WTC11 (cell line): ENCODE measurements at regions not wholly inside any gene's neighbourhood (a gene's known extent, or its start where the extent isn't known, plus 50 kb on each side); places are given as distances from the start of the nearest gene placed in this dataset.

Experiments
- ATAC-seq: fragments of 200-7000 bp; cut with Tn5 transposase; 2 replicates; pipeline ENCODE4 v1.10.0; 2021; ENCODE audit warnings: mild to moderate bottlenecking, moderate library complexity
- CTCF ChIA-PET: fragments of 300-600 bp; sonication (Branson Sonifier 250); formaldehyde crosslinking; loops from one replicate; lab custom pipeline; 2021; ENCODE audit warnings: antibody characterized with exemption; lab: Charles Lee
- POLR2A ChIA-PET: fragments of 350-600 bp; sonication (Branson Sonifier 250); formaldehyde crosslinking; loops from one replicate; lab custom pipeline; 2021; ENCODE audit warnings: antibody characterized with exemption; lab: Charles Lee
- DNase-seq: peaks from one replicate; pipeline ENCODE4 v3.0.0; 2021; ENCODE audit warnings: low spot score
- H3K27ac Mint-ChIP-seq: 2 replicates; pipeline ENCODE4 v1.8.0; 2021; ENCODE audit warnings: mixed read lengths
- H3K27me3 Mint-ChIP-seq: 2 replicates; pipeline ENCODE4 v1.8.0; 2021; ENCODE audit warnings: low read depth, mild to moderate bottlenecking, moderate library complexity, mixed read lengths
- H3K36me3 Mint-ChIP-seq: 2 replicates; pipeline ENCODE4 v1.8.0; 2021; ENCODE audit warnings: mixed read lengths
- H3K4me1 Mint-ChIP-seq: 2 replicates; pipeline ENCODE4 v1.8.0; 2022; ENCODE audit warnings: mixed read lengths
- H3K4me3 Mint-ChIP-seq: 2 replicates; pipeline ENCODE4 v1.8.0; 2021; ENCODE audit warnings: mild to moderate bottlenecking, moderate library complexity, mixed read lengths
- H3K9me3 Mint-ChIP-seq: 2 replicates; pipeline ENCODE4 v1.8.0; 2021; ENCODE audit warnings: mixed read lengths
- ATF1 ChIP-seq: sonication (generic); formaldehyde crosslinking; IDR thresholded peaks from 2 replicates; pipeline ENCODE4 v1.8.1; 2023; ENCODE audit warnings: mild to moderate bottlenecking, moderate library complexity, missing genetic modification reagents
- ETV6 ChIP-seq: sonication (generic); formaldehyde crosslinking; IDR thresholded peaks from 2 replicates; pipeline ENCODE4 v1.8.1; 2022; ENCODE audit warnings: mild to moderate bottlenecking, missing genetic modification reagents
- FOXJ3 ChIP-seq: sonication (generic); formaldehyde crosslinking; IDR thresholded peaks from 2 replicates; pipeline ENCODE4 v1.9.0; 2021; ENCODE audit warnings: missing genetic modification reagents, mild to moderate bottlenecking, borderline replicate concordance
- IRF2 ChIP-seq: sonication (generic); formaldehyde crosslinking; IDR thresholded peaks from 2 replicates; pipeline ENCODE4 v1.8.0; 2022; ENCODE audit warnings: low read depth, missing genetic modification reagents, borderline replicate concordance
- NFYB ChIP-seq: sonication (generic); formaldehyde crosslinking; conservative IDR thresholded peaks from 2 replicates; pipeline ENCODE4 v1.8.0; 2022; ENCODE audit warnings: low read depth, missing genetic modification reagents
- NR1H2 ChIP-seq: sonication (generic); formaldehyde crosslinking; IDR thresholded peaks from 2 replicates; pipeline ENCODE4 v1.9.0; 2021; ENCODE audit warnings: mild to moderate bottlenecking, moderate library complexity, missing genetic modification reagents
- OVOL2 ChIP-seq: fragments of 250-450 bp; sonication (Bioruptor Pico); IDR thresholded peaks from 2 replicates; pipeline ENCODE4 v1.9.0; 2021; ENCODE audit warnings: mild to moderate bottlenecking, borderline replicate concordance
- SOX15 ChIP-seq: fragments of 250-450 bp; sonication (Bioruptor Pico); IDR thresholded peaks from 2 replicates; pipeline ENCODE4 v1.9.0; 2021; ENCODE audit warnings: mild to moderate bottlenecking
- ZNF138 ChIP-seq: sonication (generic); formaldehyde crosslinking; conservative IDR thresholded peaks from 2 replicates; pipeline ENCODE4 v1.8.1; 2022; ENCODE audit warnings: mild to moderate bottlenecking, moderate library complexity, missing genetic modification reagents
- TF ChIP-seq, protein P1 (sequence below): fragments of 250-450 bp; sonication (Bioruptor Pico); IDR thresholded peaks from 2 replicates; pipeline ENCODE4 v1.9.0; 2021; ENCODE audit warnings: mild to moderate bottlenecking, borderline replicate concordance
- TF ChIP-seq, protein P2 (sequence below): fragments of 250-450 bp; sonication (Bioruptor Pico); IDR thresholded peaks from 2 replicates; pipeline ENCODE4 v1.8.0; 2021; ENCODE audit warnings: mild to moderate bottlenecking
- TF ChIP-seq, protein P3 (sequence below): fragments of 250-450 bp; sonication (Bioruptor Pico); IDR thresholded peaks from 2 replicates; pipeline ENCODE4 v1.9.0; 2021; ENCODE audit warnings: moderate library complexity, mild to moderate bottlenecking, inconsistent platforms, borderline replicate concordance
- TF ChIP-seq, protein P4 (sequence below): sonication (generic); formaldehyde crosslinking; IDR thresholded peaks from 2 replicates; pipeline ENCODE4 v1.8.1; 2023; ENCODE audit warnings: mild to moderate bottlenecking, missing genetic modification reagents, borderline replicate concordance
- TF ChIP-seq, protein P5 (sequence below): sonication (generic); formaldehyde crosslinking; IDR thresholded peaks from 2 replicates; pipeline ENCODE4 v1.8.1; 2022; ENCODE audit warnings: mild to moderate bottlenecking, moderate library complexity, missing genetic modification reagents
- TF ChIP-seq, protein P6 (sequence below): sonication (generic); formaldehyde crosslinking; IDR thresholded peaks from 2 replicates; pipeline ENCODE4 v1.8.1; 2022; ENCODE audit warnings: missing genetic modification reagents, borderline replicate concordance

DNA sequence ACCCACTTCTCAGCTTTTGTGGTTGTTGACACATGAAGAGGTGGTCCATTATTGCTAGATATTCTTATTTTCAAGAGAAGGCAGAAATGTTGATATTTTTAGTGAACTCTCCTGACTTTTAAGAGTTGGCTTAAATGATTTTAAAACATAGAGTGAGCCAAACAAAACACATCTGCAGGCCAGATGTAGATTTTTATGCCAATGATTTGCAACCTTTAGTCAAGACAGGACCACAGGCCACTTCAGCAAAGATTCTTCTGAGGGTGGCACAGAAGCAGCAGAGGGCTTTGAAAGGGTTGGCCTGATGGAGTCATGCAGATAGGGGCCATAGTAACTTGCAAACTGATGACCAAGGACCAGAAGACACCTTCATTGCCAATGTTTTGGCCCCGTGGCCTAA is 276.5 kb upstream of the P2RY1 start (continued):
- TF ChIP-seq, protein P1, sequence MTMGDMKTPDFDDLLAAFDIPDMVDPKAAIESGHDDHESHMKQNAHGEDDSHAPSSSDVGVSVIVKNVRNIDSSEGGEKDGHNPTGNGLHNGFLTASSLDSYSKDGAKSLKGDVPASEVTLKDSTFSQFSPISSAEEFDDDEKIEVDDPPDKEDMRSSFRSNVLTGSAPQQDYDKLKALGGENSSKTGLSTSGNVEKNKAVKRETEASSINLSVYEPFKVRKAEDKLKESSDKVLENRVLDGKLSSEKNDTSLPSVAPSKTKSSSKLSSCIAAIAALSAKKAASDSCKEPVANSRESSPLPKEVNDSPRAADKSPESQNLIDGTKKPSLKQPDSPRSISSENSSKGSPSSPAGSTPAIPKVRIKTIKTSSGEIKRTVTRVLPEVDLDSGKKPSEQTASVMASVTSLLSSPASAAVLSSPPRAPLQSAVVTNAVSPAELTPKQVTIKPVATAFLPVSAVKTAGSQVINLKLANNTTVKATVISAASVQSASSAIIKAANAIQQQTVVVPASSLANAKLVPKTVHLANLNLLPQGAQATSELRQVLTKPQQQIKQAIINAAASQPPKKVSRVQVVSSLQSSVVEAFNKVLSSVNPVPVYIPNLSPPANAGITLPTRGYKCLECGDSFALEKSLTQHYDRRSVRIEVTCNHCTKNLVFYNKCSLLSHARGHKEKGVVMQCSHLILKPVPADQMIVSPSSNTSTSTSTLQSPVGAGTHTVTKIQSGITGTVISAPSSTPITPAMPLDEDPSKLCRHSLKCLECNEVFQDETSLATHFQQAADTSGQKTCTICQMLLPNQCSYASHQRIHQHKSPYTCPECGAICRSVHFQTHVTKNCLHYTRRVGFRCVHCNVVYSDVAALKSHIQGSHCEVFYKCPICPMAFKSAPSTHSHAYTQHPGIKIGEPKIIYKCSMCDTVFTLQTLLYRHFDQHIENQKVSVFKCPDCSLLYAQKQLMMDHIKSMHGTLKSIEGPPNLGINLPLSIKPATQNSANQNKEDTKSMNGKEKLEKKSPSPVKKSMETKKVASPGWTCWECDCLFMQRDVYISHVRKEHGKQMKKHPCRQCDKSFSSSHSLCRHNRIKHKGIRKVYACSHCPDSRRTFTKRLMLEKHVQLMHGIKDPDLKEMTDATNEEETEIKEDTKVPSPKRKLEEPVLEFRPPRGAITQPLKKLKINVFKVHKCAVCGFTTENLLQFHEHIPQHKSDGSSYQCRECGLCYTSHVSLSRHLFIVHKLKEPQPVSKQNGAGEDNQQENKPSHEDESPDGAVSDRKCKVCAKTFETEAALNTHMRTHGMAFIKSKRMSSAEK (CRISPR knock-in tag): no peak
- TF ChIP-seq, protein P2, sequence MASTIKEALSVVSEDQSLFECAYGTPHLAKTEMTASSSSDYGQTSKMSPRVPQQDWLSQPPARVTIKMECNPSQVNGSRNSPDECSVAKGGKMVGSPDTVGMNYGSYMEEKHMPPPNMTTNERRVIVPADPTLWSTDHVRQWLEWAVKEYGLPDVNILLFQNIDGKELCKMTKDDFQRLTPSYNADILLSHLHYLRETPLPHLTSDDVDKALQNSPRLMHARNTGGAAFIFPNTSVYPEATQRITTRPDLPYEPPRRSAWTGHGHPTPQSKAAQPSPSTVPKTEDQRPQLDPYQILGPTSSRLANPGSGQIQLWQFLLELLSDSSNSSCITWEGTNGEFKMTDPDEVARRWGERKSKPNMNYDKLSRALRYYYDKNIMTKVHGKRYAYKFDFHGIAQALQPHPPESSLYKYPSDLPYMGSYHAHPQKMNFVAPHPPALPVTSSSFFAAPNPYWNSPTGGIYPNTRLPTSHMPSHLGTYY (CRISPR knock-in tag): no peak
- TF ChIP-seq, protein P3, sequence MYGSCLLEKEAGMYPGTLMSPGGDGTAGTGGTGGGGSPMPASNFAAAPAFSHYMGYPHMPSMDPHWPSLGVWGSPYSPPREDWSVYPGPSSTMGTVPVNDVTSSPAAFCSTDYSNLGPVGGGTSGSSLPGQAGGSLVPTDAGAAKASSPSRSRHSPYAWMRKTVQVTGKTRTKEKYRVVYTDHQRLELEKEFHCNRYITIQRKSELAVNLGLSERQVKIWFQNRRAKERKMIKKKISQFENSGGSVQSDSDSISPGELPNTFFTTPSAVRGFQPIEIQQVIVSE: no peak
- no peak for TF ChIP-seq FOXJ3 (CRISPR knock-in tag)
- TF ChIP-seq, all 79 proteins: peak for 0

DNA sequence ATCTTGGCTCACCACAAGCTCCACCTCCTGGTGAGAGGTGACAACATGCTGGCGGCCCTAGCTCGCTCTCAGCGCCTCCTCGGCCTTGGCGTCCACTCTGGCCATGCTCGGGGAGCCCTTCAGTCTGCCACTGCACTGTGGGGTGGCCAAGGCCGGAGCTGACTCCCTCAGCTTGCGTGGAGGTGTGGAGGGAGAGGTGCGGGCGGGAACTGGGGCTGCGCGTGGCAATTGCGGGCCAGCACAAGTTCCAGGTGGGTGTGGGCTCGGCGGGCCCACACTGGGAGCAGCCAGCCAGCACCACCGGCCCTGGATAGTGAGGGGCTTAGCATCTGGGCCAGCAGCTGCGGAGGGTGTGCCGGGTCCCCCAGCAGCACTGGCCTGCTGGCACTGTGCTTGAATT is 275.7 kb upstream of the P2RY1 start:
- H3K27ac Mint-ChIP-seq: no peak overlapping the region
- ChIA-PET CTCF (no interaction called here), POLR2A (no interaction called here)
- H3K27me3 Mint-ChIP-seq: no peaks in the 10 kb centered on the region
- H3K4me3 Mint-ChIP-seq: no peak overlapping the region
- H3K36me3 Mint-ChIP-seq: 0 out of 2 replicates have a peak, but pooled peaks cover 6% of the 10 kb centered on the region
- no peak for TF ChIP-seq SOX15 (CRISPR knock-in tag)
- TF ChIP-seq NFYB (CRISPR knock-in tag): no peak
- ATAC-seq (no peak), DNase-seq (no peak)
- peaks cover 23% of the 10 kb centered on the region for H3K9me3 Mint-ChIP-seq
- no peaks in the 10 kb centered on the region for H3K4me1 Mint-ChIP-seq

DNA sequence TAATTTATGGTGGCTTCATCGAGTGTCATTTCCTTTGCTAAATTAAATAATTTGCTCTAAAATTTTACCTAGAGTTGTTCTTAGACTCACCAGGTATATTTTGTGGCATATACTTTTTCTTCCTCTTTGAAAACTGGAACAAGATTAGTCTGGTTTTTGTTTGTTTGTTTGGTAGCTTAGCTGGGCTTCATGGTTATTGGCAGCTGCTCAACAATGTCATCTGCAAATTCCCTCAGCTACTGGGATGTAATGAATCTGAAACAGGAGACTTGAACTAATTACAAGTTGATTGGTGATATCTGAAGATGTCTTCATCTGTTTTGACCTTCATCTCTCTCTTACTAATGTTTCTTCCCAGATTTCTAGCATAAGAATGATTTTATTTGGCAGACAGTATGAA is 270.5 kb upstream of the P2RY1 start:
- no peak for ATAC-seq
- Mint-ChIP-seq H3K27ac (no peak overlapping the region), H3K4me3 (no peak overlapping the region)
- TF ChIP-seq, protein P1 (CRISPR knock-in tag): no peak
- TF ChIP-seq OVOL2 (no peak), ATF1 (no peak), IRF2 (CRISPR knock-in tag) (no peak), FOXJ3 (CRISPR knock-in tag) (no peak), NR1H2 (no peak), ETV6 (CRISPR knock-in tag) (no peak), SOX15 (CRISPR knock-in tag) (no peak), ZNF138 (no peak)
- TF ChIP-seq, protein P4, sequence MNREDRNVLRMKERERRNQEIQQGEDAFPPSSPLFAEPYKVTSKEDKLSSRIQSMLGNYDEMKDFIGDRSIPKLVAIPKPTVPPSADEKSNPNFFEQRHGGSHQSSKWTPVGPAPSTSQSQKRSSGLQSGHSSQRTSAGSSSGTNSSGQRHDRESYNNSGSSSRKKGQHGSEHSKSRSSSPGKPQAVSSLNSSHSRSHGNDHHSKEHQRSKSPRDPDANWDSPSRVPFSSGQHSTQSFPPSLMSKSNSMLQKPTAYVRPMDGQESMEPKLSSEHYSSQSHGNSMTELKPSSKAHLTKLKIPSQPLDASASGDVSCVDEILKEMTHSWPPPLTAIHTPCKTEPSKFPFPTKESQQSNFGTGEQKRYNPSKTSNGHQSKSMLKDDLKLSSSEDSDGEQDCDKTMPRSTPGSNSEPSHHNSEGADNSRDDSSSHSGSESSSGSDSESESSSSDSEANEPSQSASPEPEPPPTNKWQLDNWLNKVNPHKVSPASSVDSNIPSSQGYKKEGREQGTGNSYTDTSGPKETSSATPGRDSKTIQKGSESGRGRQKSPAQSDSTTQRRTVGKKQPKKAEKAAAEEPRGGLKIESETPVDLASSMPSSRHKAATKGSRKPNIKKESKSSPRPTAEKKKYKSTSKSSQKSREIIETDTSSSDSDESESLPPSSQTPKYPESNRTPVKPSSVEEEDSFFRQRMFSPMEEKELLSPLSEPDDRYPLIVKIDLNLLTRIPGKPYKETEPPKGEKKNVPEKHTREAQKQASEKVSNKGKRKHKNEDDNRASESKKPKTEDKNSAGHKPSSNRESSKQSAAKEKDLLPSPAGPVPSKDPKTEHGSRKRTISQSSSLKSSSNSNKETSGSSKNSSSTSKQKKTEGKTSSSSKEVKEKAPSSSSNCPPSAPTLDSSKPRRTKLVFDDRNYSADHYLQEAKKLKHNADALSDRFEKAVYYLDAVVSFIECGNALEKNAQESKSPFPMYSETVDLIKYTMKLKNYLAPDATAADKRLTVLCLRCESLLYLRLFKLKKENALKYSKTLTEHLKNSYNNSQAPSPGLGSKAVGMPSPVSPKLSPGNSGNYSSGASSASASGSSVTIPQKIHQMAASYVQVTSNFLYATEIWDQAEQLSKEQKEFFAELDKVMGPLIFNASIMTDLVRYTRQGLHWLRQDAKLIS (CRISPR knock-in tag): no peak
- TF ChIP-seq, protein P5, sequence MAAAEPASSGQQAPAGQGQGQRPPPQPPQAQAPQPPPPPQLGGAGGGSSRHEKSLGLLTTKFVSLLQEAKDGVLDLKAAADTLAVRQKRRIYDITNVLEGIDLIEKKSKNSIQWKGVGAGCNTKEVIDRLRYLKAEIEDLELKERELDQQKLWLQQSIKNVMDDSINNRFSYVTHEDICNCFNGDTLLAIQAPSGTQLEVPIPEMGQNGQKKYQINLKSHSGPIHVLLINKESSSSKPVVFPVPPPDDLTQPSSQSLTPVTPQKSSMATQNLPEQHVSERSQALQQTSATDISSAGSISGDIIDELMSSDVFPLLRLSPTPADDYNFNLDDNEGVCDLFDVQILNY (CRISPR knock-in tag): no peak
- TF ChIP-seq, protein P6, sequence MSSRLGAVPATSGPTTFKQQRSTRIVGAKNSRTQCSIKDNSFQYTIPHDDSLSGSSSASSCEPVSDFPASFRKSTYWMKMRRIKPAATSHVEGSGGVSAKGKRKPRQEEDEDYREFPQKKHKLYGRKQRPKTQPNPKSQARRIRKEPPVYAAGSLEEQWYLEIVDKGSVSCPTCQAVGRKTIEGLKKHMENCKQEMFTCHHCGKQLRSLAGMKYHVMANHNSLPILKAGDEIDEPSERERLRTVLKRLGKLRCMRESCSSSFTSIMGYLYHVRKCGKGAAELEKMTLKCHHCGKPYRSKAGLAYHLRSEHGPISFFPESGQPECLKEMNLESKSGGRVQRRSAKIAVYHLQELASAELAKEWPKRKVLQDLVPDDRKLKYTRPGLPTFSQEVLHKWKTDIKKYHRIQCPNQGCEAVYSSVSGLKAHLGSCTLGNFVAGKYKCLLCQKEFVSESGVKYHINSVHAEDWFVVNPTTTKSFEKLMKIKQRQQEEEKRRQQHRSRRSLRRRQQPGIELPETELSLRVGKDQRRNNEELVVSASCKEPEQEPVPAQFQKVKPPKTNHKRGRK (CRISPR knock-in tag): no peak

More for the DNA sequence above, 270.5 kb upstream of the P2RY1 start:
- POLR2A ChIA-PET: no interaction called here
- Mint-ChIP-seq H3K4me1 (no peaks in the 10 kb centered on the region), H3K9me3 (peaks cover 23% of the 10 kb centered on the region), H3K36me3 (0 out of 2 replicates have a peak, but pooled peaks cover 6% of the 10 kb centered on the region), H3K27me3 (no peaks in the 10 kb centered on the region)
- no peak for DNase-seq
- CTCF ChIA-PET: no interaction called here
